GM23338 (cell line): ENCODE measurements at regions not wholly inside any gene's neighbourhood (a gene's known extent, or its start where the extent isn't known, plus 50 kb on each side); places are given as distances from the start of the nearest gene placed in this dataset.

Source experiments
- ATAC-seq: fragments of 200-7000 bp; cut with Tn5 transposase; 3 replicates; pipeline ENCODE4 v1.9.1; 2020
- DNase-seq: peaks from one replicate; pipeline ENCODE4 v3.0.0-alpha.2; 2015; ENCODE audit warnings: low spot score
- H2AFZ ChIP-seq: fragments of 200-600 bp; sonication (generic); 2 replicates; pipeline ENCODE4 v1.8.0; 2016; ENCODE audit warnings: antibody characterized with exemption, mild to moderate bottlenecking, moderate library complexity
- H3F3A ChIP-seq: fragments of 200-600 bp; sonication (generic); replicated peaks from 2 replicates; pipeline ENCODE4 v1.8.0; 2017; ENCODE audit warnings: antibody characterized with exemption, mixed run types, low read depth
- H3K27ac ChIP-seq: fragments of 200-600 bp; sonication (generic); 2 replicates; pipeline ENCODE4 v1.6.1; 2016; ENCODE audit warnings: low read depth
- H3K27me3 ChIP-seq: fragments of 200-600 bp; sonication (generic); 2 replicates; pipeline ENCODE4 v1.8.0; 2016; ENCODE audit warnings: mild to moderate bottlenecking, mixed run types, moderate library complexity; ENCODE audit not compliant: insufficient read depth
- H3K36me3 ChIP-seq: fragments of 200-600 bp; sonication (generic); 2 replicates; pipeline ENCODE4 v1.8.0; 2016; ENCODE audit warnings: mild to moderate bottlenecking; ENCODE audit not compliant: insufficient read depth
- H3K4me1 ChIP-seq: fragments of 200-600 bp; sonication (generic); 2 replicates; pipeline ENCODE4 v1.8.0; 2016; ENCODE audit warnings: mild to moderate bottlenecking, moderate library complexity; ENCODE audit not compliant: insufficient read depth
- H3K4me2 ChIP-seq: fragments of 200-600 bp; sonication (generic); 2 replicates; pipeline ENCODE4 v1.7.1; 2017; ENCODE audit warnings: mixed run types
- H3K4me3 ChIP-seq: fragments of 200-600 bp; sonication (generic); 2 replicates; pipeline ENCODE4 v1.6.1; 2016; ENCODE audit warnings: mixed run types
- H3K79me2 ChIP-seq: fragments of 200-600 bp; sonication (generic); replicated peaks from 2 replicates; pipeline ENCODE4 v1.8.0; 2017; ENCODE audit warnings: mild to moderate bottlenecking; ENCODE audit not compliant: insufficient read depth
- H3K9me2 ChIP-seq: fragments of 200-600 bp; sonication (generic); 2 replicates; pipeline ENCODE4 v1.8.0; 2017; ENCODE audit not compliant: insufficient read depth
- H4K20me1 ChIP-seq: fragments of 200-600 bp; sonication (generic); replicated peaks from 2 replicates; pipeline ENCODE4 v1.8.0; 2017; ENCODE audit warnings: mild to moderate bottlenecking; ENCODE audit not compliant: insufficient read depth
- H3K27ac Mint-ChIP-seq: 2 replicates; pipeline ENCODE4 v1.8.0; 2020; ENCODE audit warnings: inconsistent platforms, mild to moderate bottlenecking, moderate library complexity, mixed read lengths
- H3K27me3 Mint-ChIP-seq: 3 replicates; pipeline ENCODE4 v1.8.0; 2022; ENCODE audit warnings: low read depth, mild to moderate bottlenecking, moderate library complexity, mixed read lengths, inconsistent platforms; ENCODE audit not compliant: insufficient read depth, poor library complexity
- H3K36me3 Mint-ChIP-seq: 3 replicates; pipeline ENCODE4 v1.8.0; 2021; ENCODE audit warnings: low read depth, mild to moderate bottlenecking, inconsistent platforms, moderate library complexity, mixed read lengths
- H3K4me1 Mint-ChIP-seq: 3 replicates; pipeline ENCODE4 v1.8.0; 2020; ENCODE audit warnings: mild to moderate bottlenecking, inconsistent platforms, mixed read lengths
- H3K4me3 Mint-ChIP-seq: 3 replicates; pipeline ENCODE4 v1.8.0; 2021; ENCODE audit warnings: moderate library complexity, mild to moderate bottlenecking, inconsistent platforms, mixed read lengths
- H3K9me3 Mint-ChIP-seq: 3 replicates; pipeline ENCODE4 v1.8.0; 2020; ENCODE audit warnings: moderate library complexity, mild to moderate bottlenecking, inconsistent platforms, mixed read lengths
- CREB1 ChIP-seq: fragments of 250-450 bp; sonication (Bioruptor Pico); IDR thresholded peaks from 2 replicates; pipeline ENCODE4 v1.5.0; 2020; ENCODE audit warnings: low read depth, mild to moderate bottlenecking, moderate library complexity
- CTCF ChIP-seq, 2 experiments: fragments of 200-600 bp in 1 of 2; sonication (generic) in 1 of 2; conservative IDR thresholded peaks; 2 replicates each; pipeline versions ENCODE4 v1.5.1 to v1.6.1; 2016 to 2017; ENCODE audit warnings: antibody characterized with exemption in 2 of 2, low read depth in 2 of 2, mild to moderate bottlenecking in 2 of 2, moderate library complexity in 1 of 2
- ETS1 ChIP-seq: IDR thresholded peaks from 2 replicates; pipeline ENCODE4 v1.6.1; 2016; ENCODE audit warnings: antibody characterized with exemption
- EZH2 ChIP-seq: fragments of 200-600 bp; sonication (generic); IDR thresholded peaks from one replicate; pipeline ENCODE4 v1.8.0; 2017; ENCODE audit warnings: antibody characterized with exemption, mild to moderate bottlenecking, low read depth; ENCODE audit not compliant: unreplicated experiment
- EZH2phosphoT487 ChIP-seq: fragments of 200-600 bp; sonication (generic); IDR thresholded peaks from one replicate; pipeline ENCODE4 v1.8.1; 2018; ENCODE audit warnings: antibody characterized with exemption; ENCODE audit not compliant: unreplicated experiment
- JUNB ChIP-seq: IDR thresholded peaks from one replicate; pipeline ENCODE4 v1.6.1; 2016; ENCODE audit warnings: antibody characterized with exemption; ENCODE audit not compliant: unreplicated experiment
- NANOG ChIP-seq: IDR thresholded peaks from 2 replicates; pipeline ENCODE4 v1.6.1; 2016; ENCODE audit warnings: antibody characterized with exemption, borderline replicate concordance
- POLR2AphosphoS5 ChIP-seq: IDR thresholded peaks from 2 replicates; pipeline ENCODE4 v1.6.1; 2016; ENCODE audit warnings: antibody characterized with exemption, low read depth
- REST ChIP-seq: IDR thresholded peaks from one replicate; pipeline ENCODE4 v1.6.1; 2018; ENCODE audit warnings: antibody characterized with exemption; ENCODE audit not compliant: unreplicated experiment
- STAT1 ChIP-seq: IDR thresholded peaks from one replicate; pipeline ENCODE4 v1.6.1; 2016; ENCODE audit warnings: antibody characterized with exemption; ENCODE audit not compliant: unreplicated experiment
- ZNF114 ChIP-seq: fragments of 250-450 bp; sonication (Bioruptor Pico); IDR thresholded peaks from 2 replicates; pipeline ENCODE4 v1.5.0; 2020; ENCODE audit warnings: mild to moderate bottlenecking, moderate library complexity
- ZNF331 ChIP-seq: fragments of 250-450 bp; sonication (Bioruptor Pico); IDR thresholded peaks from 2 replicates; pipeline ENCODE4 v1.5.0; 2020; ENCODE audit warnings: low read depth, mild to moderate bottlenecking, moderate library complexity
- ZNF462 ChIP-seq: fragments of 250-450 bp; sonication (Bioruptor Pico); IDR thresholded peaks from 2 replicates; pipeline ENCODE4 v1.5.0; 2020; ENCODE audit warnings: mild to moderate bottlenecking, moderate library complexity

GRCh38 chr13:86397635-86398034, 598.4 kb upstream of the SLITRK6 start:
- no peak for DNase-seq
- Histone ChIP-seq H4K20me1 (no peaks in the 10 kb centered on the region), H3K36me3 (no peaks in the 10 kb centered on the region), H2AFZ (no peak overlapping the region), H3K27ac (no peak overlapping the region), H3K79me2 (no peaks in the 10 kb centered on the region), H3K9me2 (no peaks in the 10 kb centered on the region), H3K4me3 (no peak overlapping the region), H3K27me3 (no peaks in the 10 kb centered on the region), H3F3A (no peaks in the 10 kb centered on the region), H3K4me2 (no peak overlapping the region), H3K4me1 (no peaks in the 10 kb centered on the region)
- TF ChIP-seq EZH2 (no peak), ZNF462 (CRISPR knock-in tag) (no peak), NANOG (no peak), ETS1 (no peak), CREB1 (CRISPR knock-in tag) (no peak), EZH2phosphoT487 (no peak), JUNB (no peak), STAT1 (no peak), REST (no peak), CTCF (conservative IDR thresholded peaks at IDR 0.05; ENCODE audit: low read depth in 2 of 2) (no peak), ZNF331 (CRISPR knock-in tag) (no peak), POLR2AphosphoS5 (no peak), ZNF114 (no peak)
- no peak overlapping the region for H3K4me3 Mint-ChIP-seq
- H3K27ac Mint-ChIP-seq = no peak overlapping the region
- no peak for ATAC-seq
- H3K36me3 Mint-ChIP-seq = no peaks in the 10 kb centered on the region
- peaks cover 6% of the 10 kb centered on the region; the same call in 2 of the 3 replicates for H3K4me1 Mint-ChIP-seq
- no peaks in the 10 kb centered on the region for H3K9me3 Mint-ChIP-seq
- no peaks in the 10 kb centered on the region for H3K27me3 Mint-ChIP-seq
